ENCODE measurements at regions not wholly inside any gene's neighbourhood (a gene's known extent, or its start where the extent isn't known, plus 50 kb on each side); places are given as distances from the start of the nearest gene placed in this dataset.
A peak's percentile ranks its signal among the peaks of the same experiment; 100 is the strongest.
"Not testable (repeated sequence)": the region's sequence is repeated elsewhere in the genome, so short reads cannot be mapped to it uniquely, and the experiment has no call there.

DNA sequence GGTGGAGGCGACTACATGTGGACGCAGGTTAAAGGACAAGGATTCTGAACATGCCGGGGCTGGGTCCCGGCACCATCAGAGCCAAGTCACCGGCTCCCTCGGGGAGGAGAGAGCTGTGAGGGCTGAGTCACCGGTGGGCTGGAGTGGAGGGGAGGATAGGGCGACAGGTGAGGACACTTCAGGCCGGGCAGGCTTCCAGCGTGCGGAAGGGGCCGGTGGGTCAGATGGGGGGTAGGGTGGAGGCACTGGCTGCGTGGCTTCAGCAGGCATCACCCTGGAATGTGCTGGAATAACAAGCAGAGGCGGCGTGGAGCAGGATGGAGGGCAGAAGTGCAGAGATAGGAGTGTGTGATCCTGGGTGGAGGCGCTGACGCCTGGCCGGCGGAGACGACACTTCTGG lies 4435.3 kb upstream of the TPTE start:
- DNase-seq; H3K4me3 ChIP-seq; ATAC-seq; H3K4me1 ChIP-seq; H3K27ac ChIP-seq; H3K9me3 ChIP-seq; intact Hi-C loops (cut with DNase I); H3K36me3 ChIP-seq (replicated peaks in 1 of 2; ENCODE audit: insufficient read depth in 1 of 2, low read depth in 2 of 2); H3K27me3 ChIP-seq: not testable (repeated sequence)
- no CpG with 5 or more reads among the region's 20 CpGs for WGBS, 2 donors

DNA sequence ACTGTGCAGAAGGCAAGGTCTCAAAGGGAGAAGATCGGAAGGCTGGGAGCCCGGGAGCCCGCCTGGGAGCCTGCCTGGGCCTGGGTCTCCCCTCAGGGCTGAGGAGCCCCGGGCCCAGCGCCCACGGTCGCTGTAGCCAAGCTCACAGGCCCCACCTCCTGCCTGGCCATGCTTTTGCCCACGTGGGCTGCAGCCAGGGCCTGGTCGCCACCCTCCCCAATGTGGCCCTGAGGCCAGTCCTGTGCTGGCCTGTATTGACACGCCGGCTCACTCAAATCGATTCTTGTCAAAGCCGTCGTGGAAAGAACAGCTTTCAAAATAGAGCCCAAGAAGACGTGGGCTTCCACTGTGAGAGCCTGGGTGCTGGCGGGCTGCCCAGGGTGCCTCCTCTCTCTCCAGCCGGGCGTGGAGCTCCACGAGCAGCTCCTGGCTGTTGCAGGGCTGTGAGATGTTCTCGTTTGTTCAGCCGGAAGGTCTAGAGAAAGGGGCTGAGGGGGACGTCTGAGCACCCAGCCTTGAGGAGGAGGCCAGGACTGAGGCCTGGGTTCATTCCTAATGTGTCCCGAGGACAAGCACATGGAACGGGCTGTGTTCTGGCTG lies 4433.7 kb upstream of the TPTE start:
- DNase-seq; intact Hi-C loops (cut with DNase I); ATAC-seq; H3K27ac ChIP-seq; H3K4me1 ChIP-seq; H3K4me3 ChIP-seq; H3K27me3 ChIP-seq; H3K36me3 ChIP-seq (replicated peaks in 1 of 2; ENCODE audit: insufficient read depth in 1 of 2, low read depth in 2 of 2); H3K9me3 ChIP-seq: not testable (repeated sequence)
- WGBS, 2 donors, result no CpG with 5 or more reads among the region's 24 CpGs

DNA sequence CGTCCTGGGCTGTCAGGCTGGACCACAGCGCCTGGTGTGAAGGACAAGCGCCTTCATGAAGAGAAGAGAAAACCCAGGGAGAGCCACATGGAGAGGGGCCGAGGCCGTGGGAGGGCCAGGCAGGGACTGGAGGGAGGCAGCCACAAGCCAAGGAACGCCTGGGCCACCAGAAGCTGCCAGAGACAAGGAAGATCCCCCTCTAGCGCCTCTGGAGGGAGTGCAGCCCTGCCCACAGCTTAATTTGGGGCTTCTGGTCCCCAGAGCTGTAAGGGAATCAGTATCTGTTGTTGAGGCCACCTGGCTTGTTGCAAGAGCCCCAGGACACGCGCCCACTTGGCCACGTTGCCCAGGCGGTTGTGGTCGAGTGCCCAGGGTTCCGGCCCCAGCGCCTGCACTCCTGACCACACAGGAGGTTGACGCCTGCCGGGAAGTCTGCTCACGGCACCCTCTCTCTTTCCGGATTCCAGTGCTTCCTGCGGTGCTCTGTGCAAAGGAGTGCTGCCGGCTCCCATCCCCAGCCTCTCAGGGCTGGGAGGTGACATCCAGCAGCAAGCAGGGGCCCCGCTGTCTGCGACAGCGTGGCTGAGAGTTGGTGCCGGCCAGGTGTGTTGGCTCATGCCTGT lies 4431.0 kb upstream of the TPTE start:
- intact Hi-C loops (cut with DNase I); H3K27me3 ChIP-seq; H3K36me3 ChIP-seq (replicated peaks in 1 of 2; ENCODE audit: insufficient read depth in 1 of 2, low read depth in 2 of 2); H3K4me3 ChIP-seq; DNase-seq; H3K4me1 ChIP-seq; H3K9me3 ChIP-seq; H3K27ac ChIP-seq; ATAC-seq: not testable (repeated sequence)
- no CpG with 5 or more reads among the region's 24 CpGs for WGBS, 2 donors

DNA sequence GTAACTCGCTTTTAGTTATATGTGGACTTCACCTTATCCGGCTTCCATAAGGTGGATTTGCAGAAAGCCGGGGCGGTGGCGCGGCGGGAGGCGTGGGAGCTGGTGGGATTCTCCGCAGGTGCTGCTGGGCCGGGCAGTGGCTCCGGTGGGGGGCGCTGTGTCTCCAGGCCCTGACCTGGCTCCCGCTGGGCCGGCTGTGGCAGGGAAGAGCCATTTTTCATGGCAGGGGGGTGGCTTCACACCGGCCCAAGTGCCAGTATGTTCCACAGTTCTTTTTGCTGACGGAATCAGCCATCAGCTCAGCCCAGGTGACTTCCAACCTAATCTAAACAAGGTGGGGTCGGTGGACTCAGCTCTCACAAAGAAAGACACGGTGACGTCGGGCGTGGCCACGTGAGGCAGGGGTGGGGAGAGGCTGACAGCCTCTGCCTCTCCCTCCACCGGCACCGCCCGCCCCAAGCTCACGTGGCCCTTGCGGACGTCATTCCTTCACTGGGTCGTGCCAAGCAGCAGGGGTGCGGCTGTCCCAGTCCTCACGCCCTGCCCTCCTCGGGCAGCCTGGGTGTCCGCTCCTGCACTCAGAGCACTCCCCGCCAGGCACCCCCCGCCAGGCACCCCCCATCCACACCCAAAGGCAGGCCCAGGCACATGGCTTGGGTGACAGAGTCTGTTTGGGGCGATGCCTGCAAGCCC lies 4429.9 kb upstream of the TPTE start:
- DNase-seq; H3K27me3 ChIP-seq; H3K27ac ChIP-seq; intact Hi-C loops (cut with DNase I); H3K4me1 ChIP-seq; H3K36me3 ChIP-seq (replicated peaks in 1 of 2; ENCODE audit: insufficient read depth in 1 of 2, low read depth in 2 of 2); H3K4me3 ChIP-seq; H3K9me3 ChIP-seq: not testable (repeated sequence)
- ATAC-seq, result peak; percentile 87
- no CpG with 5 or more reads among the region's 36 CpGs for whole genome bisulfite sequencing, 2 donors

DNA sequence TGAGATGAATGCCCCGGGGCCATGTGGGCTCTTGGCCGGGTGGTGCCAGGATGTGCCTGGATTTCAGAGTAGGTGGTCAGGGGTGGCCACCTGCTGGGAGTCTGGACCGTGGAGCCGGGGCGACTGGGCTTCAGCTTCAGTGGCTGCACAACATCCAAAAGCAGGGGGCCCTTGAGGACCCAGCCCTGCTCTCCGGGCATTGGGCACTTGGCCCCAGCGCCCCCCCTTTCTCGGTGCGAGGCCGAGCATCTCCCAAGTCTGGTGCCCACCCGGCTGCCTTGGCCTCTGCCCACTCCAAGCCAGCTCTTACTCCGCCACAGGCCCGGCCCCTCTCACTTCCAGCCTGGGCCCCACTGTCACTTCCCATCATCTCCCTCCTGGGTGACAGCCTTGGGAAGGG lies 4429.0 kb upstream of the TPTE start:
- DNase-seq; ATAC-seq; H3K4me3 ChIP-seq; H3K36me3 ChIP-seq (replicated peaks in 1 of 2; ENCODE audit: insufficient read depth in 1 of 2, low read depth in 2 of 2); H3K9me3 ChIP-seq; H3K4me1 ChIP-seq; intact Hi-C loops (cut with DNase I); H3K27ac ChIP-seq; H3K27me3 ChIP-seq: not testable (repeated sequence)
- no CpG with 5 or more reads among the region's 13 CpGs for WGBS, 2 donors

DNA sequence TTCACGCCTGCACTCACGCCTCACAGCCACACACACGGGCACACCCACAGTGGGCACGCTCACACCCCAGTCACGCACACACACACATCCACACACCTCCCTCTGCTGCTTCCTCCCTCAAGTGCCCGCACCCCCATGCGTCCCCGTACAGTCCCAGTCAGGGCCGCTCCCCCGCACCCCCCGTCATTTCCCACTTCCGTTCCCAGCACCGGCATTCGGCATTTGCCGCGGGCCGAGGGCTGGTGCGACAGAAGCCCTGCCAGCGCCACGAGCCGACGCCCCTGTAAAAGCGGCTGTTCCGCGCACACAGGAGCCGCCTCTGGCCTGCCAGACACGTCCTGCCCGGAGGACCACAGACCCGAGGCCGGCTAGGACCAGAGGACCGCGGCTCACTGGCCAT lies 4428.0 kb upstream of the TPTE start:
- H3K4me1 ChIP-seq; H3K27ac ChIP-seq; H3K36me3 ChIP-seq (replicated peaks in 1 of 2; ENCODE audit: insufficient read depth in 1 of 2, low read depth in 2 of 2); ATAC-seq; intact Hi-C loops (cut with DNase I); H3K27me3 ChIP-seq; H3K4me3 ChIP-seq; H3K9me3 ChIP-seq: not testable (repeated sequence)
- peak in 1 of 4 donors; percentile 1 for DNase-seq
- no CpG with 5 or more reads among the region's 32 CpGs for WGBS, 2 donors

DNA sequence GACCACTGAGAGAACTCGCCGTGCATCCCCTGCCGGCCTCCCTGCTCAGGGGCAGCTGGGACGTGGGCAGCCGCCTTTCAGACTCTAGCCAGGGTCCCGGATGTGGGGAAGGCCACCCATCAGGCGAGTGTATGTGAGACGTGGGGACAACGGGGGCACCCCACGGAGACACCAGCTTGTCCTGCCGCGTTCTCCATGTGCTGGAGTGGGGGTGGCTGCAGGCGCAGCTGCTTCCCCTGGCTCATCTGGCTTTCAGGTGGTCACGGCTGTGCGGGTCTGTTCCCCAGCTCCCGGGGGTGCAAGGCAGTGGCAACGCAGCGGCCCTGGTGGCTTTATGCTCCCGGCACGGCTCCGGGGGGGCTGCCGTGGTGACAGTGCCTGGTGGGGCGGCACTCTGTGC lies 4427.5 kb upstream of the TPTE start:
- intact Hi-C loops (cut with DNase I), result not testable (repeated sequence)

DNA sequence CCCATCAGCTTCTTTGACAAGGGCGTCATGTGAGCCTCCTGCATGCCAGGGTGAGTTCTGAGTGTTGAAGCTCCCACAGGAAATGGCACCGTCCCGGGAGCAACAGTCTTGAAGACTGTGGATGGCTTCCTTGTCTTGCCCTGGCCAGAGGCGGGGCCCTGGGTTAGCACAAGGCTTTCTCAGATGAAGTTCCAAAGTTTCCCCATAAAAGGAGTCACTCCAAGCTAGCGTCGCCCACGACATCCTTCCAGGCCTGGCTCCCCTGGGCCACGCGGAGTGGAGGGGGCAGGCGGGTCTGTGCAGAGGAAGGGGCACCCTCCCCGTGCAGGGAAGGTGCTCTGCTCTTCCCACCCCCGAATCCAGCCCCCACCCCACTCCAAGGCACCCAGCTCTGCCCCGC lies 4426.1 kb upstream of the TPTE start:
- H3K27me3 ChIP-seq; ATAC-seq; H3K27ac ChIP-seq; H3K36me3 ChIP-seq (replicated peaks in 1 of 2; ENCODE audit: insufficient read depth in 1 of 2, low read depth in 2 of 2); H3K4me3 ChIP-seq; H3K9me3 ChIP-seq; H3K4me1 ChIP-seq; DNase-seq; intact Hi-C loops (cut with DNase I): not testable (repeated sequence)
- WGBS, 2 donors, result 19% methylated on average over 3 of the region's 13 CpGs; no CpG with 5 or more reads in 1 of the 2 donors

More for the DNA sequence above, 4427.5 kb upstream of the TPTE start:
- H3K36me3 ChIP-seq (replicated peaks in 1 of 2; ENCODE audit: insufficient read depth in 1 of 2, low read depth in 2 of 2); DNase-seq; H3K4me3 ChIP-seq; H3K4me1 ChIP-seq; H3K27me3 ChIP-seq; ATAC-seq; H3K9me3 ChIP-seq; H3K27ac ChIP-seq: not testable (repeated sequence)
- no CpG with 5 or more reads among the region's 23 CpGs for WGBS, 2 donors

DNA sequence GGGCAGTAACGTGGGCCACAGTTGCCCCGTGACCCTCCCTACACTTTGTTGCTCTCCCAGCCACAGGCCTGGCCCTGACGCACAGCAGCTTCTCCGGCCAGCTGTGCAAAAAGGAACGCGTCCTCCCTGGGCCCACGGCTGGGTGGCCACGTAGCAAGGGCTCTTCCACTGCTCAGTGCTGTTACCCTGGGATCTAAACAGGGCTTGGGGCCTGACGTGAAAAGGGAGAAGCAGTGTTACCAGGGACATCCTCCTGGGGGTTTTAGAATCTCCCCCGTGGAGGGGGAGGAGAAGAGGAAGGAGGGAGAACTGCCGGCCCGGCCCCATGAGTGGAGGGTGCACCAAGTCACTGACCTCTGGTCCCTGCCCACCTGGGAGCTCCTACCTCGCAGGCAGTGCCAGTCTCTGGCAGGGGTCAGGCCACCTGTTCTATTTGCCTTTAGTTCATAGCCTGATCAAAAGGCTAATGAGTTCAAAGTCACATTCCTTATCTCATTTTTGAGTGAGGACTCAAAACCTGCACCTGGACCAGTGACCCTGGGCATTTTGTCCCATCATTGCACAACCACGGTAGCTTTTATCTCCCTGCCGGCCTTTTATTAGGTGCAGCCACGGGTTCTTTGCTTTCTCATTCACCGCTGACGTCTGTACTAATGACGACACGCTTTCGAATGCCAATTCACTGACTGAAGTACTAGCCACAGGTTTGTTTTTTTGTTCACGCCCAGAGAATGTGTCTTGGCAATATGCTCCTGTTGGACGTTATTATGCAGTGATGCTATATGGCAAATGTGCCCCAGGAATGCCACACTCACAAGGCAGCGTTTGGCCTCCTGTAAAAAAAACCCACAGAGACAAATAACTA lies 4424.6 kb upstream of the TPTE start:
- H3K27me3 ChIP-seq; DNase-seq; H3K36me3 ChIP-seq (replicated peaks in 1 of 2; ENCODE audit: insufficient read depth in 1 of 2, low read depth in 2 of 2); H3K9me3 ChIP-seq; H3K4me1 ChIP-seq; intact Hi-C loops (cut with DNase I); H3K4me3 ChIP-seq: not testable (repeated sequence)
- no CpG with 5 or more reads among the region's 24 CpGs for WGBS, 2 donors
- peak; percentile 92 for ATAC-seq
- H3K27ac ChIP-seq, result peak overlapping the region in 2 of 4 donors; percentile 56 to 81

DNA sequence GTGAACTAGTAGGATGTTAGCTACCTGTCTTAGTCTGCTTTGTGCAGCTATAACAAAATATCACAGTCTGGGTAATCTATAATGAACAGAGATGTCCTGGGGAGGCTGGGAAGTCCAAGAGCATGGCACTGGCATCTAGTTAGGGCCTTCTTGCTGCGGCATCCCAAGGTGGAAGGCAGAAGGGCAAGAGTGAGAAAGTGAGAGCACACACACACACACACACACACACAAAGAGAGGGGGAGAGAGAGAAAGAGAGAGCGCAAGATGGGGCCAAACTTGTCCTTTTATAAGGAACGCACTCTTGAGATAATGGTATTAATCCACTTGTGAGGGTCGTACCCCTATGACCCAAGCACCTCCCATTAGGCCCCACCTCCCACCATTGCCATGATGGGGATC lies 4423.6 kb upstream of the TPTE start:
- H3K4me1 ChIP-seq; H3K4me3 ChIP-seq; H3K36me3 ChIP-seq (replicated peaks in 1 of 2; ENCODE audit: insufficient read depth in 1 of 2, low read depth in 2 of 2); H3K9me3 ChIP-seq; H3K27me3 ChIP-seq; DNase-seq; intact Hi-C loops (cut with DNase I); ATAC-seq: not testable (repeated sequence)
- WGBS, 2 donors, result 83 to 100% methylated on average over 1 to 4 of the region's 4 CpGs
- peak overlapping the region; percentile 25 to 81 (median 58) for H3K27ac ChIP-seq

DNA sequence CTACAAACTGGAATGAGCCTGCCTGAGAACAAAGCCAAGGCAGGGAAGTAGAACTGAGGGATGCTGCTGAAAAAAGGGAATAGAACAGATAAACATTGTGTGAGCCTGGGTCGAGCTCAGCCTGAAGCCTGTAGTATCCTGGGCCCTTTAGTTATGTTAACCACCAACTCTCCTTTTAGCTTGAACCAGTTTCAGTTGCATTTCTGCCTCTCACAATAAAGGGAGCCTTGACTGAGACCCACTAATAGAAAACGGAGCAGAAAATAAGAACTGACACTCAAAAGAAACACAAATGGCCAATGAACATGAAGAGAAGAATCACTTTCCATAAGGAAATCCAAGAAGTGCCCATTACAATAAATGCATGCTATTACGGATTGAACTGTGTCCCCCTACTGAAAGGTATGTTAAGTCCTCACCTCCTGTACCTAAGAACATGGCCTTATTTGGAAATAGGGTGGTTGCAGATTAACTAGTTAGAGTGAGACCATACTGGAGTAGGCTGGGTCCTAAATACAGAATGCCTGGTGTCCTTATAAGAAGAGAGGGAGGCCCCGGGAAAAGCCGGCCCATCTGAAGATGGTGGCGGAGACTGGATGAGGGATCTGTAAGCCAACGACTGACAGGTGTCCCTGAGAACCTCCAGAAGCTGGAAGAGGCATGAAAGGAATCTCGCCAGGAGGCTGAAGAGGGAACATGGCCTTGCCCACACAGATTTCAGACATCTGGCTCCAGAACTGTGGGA lies 4423.0 kb upstream of the TPTE start:
- H3K4me3 ChIP-seq; ATAC-seq; H3K36me3 ChIP-seq (replicated peaks in 1 of 2; ENCODE audit: insufficient read depth in 1 of 2, low read depth in 2 of 2); H3K4me1 ChIP-seq; DNase-seq; H3K9me3 ChIP-seq; intact Hi-C loops (cut with DNase I); H3K27me3 ChIP-seq: not testable (repeated sequence)
- 67 to 71% methylated on average over 5 to 7 of the region's 8 CpGs for WGBS, 2 donors
- H3K27ac ChIP-seq, result peak overlapping the region in 1 of 4 donors; percentile 65

Measured in body of pancreas (tissue), 4 donors.